ENCODE measurements at regions not wholly inside any gene's neighbourhood (a gene's known extent, or its start where the extent isn't known, plus 50 kb on each side); places are given as distances from the start of the nearest gene placed in this dataset.
"Not testable (repeated sequence)": the region's sequence is repeated elsewhere in the genome, so short reads cannot be mapped to it uniquely, and the experiment has no call there.

DNA sequence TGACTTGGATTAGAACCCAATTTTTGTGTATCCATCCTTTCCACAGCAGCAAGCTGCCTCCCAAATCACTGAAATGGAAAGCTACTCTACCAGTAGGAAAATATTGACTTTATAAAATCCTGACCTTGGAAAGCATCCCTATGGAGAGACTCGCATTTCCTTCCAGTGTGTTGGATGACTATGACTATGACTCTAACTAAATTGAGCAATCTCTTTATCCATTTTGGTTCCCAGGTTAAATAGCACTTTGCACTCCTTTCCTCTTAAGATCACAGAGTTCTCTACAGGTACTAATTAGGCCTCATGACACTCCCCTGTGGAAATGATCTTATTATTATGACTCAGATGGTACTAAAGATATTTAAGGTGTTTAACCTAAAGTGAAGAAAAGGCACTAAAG is 431.8 kb downstream of the PPARGC1A start:
- Mint-ChIP-seq H3K9me3 (peaks cover 18% of the 10 kb centered on the region), H3K27ac (no peak overlapping the region), H3K4me1 (ENCODE audit: low read depth) (no peaks in the 10 kb centered on the region), H3K4me3 (no peak overlapping the region), H3K36me3 (ENCODE audit: low read depth) (no peaks in the 10 kb centered on the region), H3K27me3 (no peaks in the 10 kb centered on the region)
- intact Hi-C loops (cut with micrococcal nuclease), result no loop called here

DNA sequence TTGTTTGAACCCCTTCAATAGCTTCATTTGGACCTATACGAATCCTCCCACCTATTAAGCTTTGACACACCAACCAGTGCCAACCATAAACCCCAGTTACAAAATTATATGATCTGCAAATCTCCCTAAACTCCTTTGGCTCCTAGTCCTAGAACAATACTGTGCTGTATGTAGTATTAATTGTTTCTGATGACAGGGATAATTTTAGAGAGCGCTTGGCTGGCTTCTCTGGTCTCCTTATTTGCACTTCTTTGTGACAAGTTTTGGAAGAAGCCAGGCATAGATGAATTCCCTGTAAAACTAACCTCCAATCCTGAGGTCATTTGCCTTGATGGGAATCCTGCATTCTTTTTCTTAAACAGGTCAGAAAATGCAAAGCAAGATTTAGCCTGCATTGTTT is 433.0 kb downstream of the PPARGC1A start:
- Mint-ChIP-seq H3K36me3 (ENCODE audit: low read depth) (no peaks in the 10 kb centered on the region), H3K9me3 (peaks cover 18% of the 10 kb centered on the region), H3K4me3 (no peak overlapping the region), H3K27me3 (no peaks in the 10 kb centered on the region), H3K4me1 (ENCODE audit: low read depth) (no peaks in the 10 kb centered on the region), H3K27ac (no peak overlapping the region)
- intact Hi-C loops (cut with micrococcal nuclease), result no loop called here

DNA sequence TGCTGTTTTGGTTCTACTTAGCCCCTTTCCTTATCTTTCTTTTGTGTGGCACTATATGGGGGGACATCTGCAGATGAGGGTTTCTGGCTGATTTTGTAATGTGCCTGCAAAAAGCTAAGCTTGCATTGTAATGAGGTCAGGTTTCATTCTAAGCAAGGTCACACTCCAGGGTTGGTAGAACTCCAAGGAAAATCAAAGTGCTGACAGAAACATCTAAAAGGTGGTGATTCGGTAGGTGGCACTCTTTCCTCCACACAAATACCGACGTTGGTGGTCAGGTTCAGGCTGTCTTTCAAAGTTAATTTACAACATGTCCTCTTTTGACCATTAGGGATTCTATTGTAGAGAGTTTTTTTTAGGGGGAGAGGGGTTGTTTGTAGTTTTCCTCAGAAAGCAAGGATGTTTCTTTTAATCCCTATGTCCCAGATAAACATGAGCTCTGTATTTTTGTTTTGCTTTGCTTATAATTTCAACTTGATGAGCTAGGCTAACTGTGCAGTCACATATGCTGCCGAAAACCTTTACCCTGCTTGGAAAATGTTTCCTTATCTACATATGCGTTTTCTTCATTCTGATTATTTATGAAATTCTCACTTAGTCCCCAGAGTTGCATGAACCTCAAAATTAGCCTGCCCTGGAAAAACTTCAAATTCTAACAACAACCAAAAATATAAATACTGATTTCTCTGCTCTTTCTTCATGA is 434.2 kb downstream of the PPARGC1A start:
- Mint-ChIP-seq H3K4me1 (ENCODE audit: low read depth) (no peaks in the 10 kb centered on the region), H3K27ac (no peak overlapping the region)
- intact Hi-C loops (cut with micrococcal nuclease), result no loop called here

DNA sequence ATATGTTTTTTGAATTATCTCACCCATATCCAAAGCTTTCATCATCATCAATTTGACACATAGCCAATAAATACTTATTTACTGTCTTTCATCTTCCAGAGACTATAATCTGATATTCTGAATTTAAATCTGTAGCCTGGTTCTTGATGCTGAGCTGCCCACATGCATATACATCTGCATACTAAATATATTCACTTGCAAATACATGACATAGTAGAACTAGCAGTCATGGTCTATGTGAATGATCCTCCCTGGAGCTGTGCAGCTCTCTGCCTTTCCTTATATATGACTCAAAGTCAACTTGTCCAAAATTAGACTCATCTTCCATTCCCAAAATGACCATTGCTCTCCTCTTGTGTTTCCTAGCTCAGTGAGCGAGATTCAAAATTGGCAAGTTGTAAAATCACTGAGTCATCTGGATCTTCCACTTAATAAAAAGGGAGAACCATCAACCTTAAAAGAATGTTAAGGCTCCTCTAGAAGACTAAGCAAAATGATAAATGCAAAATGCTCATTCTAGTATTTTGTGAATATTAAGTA is 448.2 kb downstream of the PPARGC1A start:
- Mint-ChIP-seq H3K9me3 (no peaks in the 10 kb centered on the region), H3K36me3 (ENCODE audit: low read depth) (no peaks in the 10 kb centered on the region), H3K4me3 (no peak overlapping the region), H3K27ac (no peak overlapping the region), H3K4me1 (ENCODE audit: low read depth) (no peaks in the 10 kb centered on the region), H3K27me3 (no peaks in the 10 kb centered on the region)
- intact Hi-C loops (cut with micrococcal nuclease), result no loop called here

More for the DNA sequence above, 434.2 kb downstream of the PPARGC1A start:
- Mint-ChIP-seq H3K36me3 (ENCODE audit: low read depth) (no peaks in the 10 kb centered on the region), H3K4me3 (no peak overlapping the region), H3K27me3 (no peaks in the 10 kb centered on the region), H3K9me3 (peaks cover 18% of the 10 kb centered on the region)

DNA sequence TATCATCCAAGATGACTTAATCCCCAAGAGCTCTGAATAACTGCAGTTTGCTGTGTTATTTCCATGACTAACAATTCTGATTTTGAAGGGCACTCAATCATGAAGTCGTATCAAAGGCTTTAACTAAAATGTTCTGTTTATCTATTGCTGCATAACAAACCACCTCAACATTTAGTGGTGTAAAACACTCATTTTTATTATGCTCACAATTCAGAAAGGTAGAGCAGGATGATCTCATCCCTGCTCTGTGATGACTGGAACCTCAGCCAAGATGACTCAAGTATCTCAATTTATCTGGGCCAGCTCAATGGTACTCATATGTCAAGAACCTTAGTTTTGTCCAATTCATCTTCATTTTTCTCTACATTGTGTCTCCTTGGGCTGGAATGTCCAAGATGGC is 451.1 kb downstream of the PPARGC1A start:
- Mint-ChIP-seq H3K4me1 (ENCODE audit: low read depth) (no peaks in the 10 kb centered on the region), H3K4me3 (no peak overlapping the region), H3K27me3 (no peaks in the 10 kb centered on the region), H3K36me3 (ENCODE audit: low read depth) (no peaks in the 10 kb centered on the region), H3K27ac (no peak overlapping the region), H3K9me3 (no peaks in the 10 kb centered on the region)
- intact Hi-C loops (cut with micrococcal nuclease), result no loop called here

DNA sequence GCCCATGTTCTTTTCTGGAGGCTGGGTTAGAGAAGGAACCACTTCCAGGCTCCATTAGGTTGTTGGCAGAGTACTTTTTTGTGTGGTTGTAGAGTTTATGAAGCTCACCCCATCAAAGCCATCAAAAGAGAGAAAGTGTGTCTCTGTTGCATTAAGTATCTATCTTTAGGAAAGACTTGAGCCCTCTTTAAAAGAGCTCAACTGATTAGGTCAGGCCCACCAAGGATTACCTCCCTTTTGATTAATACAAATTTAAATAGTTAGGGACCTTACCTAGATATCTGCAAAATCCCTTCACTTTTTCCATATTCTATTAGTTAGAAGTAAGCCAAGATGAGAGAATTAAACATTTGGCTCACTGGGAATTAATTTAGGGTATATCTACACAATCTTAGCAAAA is 460.4 kb downstream of the PPARGC1A start:
- H3K4me1 Mint-ChIP-seq (ENCODE audit: low read depth), result no peaks in the 10 kb centered on the region
- no peaks in the 10 kb centered on the region for H3K9me3 Mint-ChIP-seq
- H3K27me3 Mint-ChIP-seq, result no peaks in the 10 kb centered on the region
- intact Hi-C loops (cut with micrococcal nuclease), result no loop called here
- H3K27ac Mint-ChIP-seq, result no peak overlapping the region
- H3K4me3 Mint-ChIP-seq, result no peak overlapping the region
- H3K36me3 Mint-ChIP-seq (ENCODE audit: low read depth), result no peaks in the 10 kb centered on the region

DNA sequence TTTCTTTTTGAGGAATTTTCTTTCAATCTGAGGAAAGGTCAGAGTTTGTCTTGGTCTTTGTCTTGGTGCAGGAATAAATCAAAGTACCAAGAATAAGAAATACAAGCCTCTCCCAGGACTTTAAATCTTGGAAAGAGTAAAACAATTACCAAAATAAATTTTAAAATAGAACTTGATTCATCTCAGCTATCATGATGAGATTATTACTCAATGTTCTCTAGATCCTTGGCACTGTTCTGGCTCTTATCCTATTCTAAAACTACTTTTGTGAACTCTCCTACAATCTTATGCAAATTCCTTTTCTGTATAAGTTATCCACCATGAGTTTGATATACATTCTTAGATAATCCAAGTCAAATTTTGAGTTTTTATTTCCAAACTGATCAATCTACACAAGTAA is 464.3 kb downstream of the PPARGC1A start:
- Mint-ChIP-seq H3K9me3 (peaks cover 7% of the 10 kb centered on the region), H3K27me3 (no peaks in the 10 kb centered on the region), H3K4me3 (no peak overlapping the region), H3K27ac (no peak overlapping the region), H3K4me1 (ENCODE audit: low read depth) (no peaks in the 10 kb centered on the region), H3K36me3 (ENCODE audit: low read depth) (no peaks in the 10 kb centered on the region)
- intact Hi-C loops (cut with micrococcal nuclease), result no loop called here

DNA sequence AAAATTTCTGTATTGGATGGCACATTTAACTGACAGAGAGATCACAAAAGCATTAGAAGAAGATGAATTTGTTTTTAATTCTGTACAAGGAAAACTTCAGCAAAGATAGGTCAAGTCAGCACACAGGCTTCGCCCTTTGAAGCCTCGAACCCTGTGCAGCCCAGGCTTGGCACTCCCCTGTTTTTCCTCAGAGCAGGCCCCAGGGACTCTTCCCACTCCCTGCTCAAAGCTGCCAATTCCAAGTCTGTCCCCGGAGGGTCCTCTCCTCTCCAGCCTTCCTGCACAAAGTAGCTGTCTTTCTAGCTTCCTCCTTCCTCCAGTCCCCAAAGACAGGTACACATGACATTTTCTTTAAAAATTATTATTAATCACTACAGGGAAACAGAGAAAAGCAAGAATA is 466.3 kb downstream of the PPARGC1A start:
- H3K27me3 Mint-ChIP-seq, result no peaks in the 10 kb centered on the region
- intact Hi-C loops (cut with micrococcal nuclease), result no loop called here
- no peak overlapping the region for H3K27ac Mint-ChIP-seq
- no peak overlapping the region for H3K4me3 Mint-ChIP-seq
- no peaks in the 10 kb centered on the region for H3K36me3 Mint-ChIP-seq (ENCODE audit: low read depth)
- peaks cover 7% of the 10 kb centered on the region for H3K9me3 Mint-ChIP-seq
- no peaks in the 10 kb centered on the region for H3K4me1 Mint-ChIP-seq (ENCODE audit: low read depth)

DNA sequence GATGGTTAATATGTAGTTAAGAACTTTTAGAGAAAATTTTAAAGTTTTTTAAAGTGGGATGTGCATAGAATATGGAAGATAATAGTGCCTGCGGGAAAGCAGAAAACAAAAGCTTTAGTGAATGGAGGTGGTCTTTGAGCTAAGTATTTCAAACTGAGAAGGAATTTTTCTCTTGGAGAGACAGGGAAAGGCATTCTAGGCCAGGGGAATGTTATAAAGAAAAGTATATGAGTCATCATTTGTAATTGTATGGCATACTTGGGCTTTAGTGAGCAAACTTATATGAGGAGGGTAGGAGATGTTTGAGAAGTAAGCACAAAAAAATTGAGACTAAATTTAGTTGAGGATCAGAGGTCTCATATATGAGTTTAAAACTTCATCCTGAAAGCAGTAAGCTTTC is 467.0 kb downstream of the PPARGC1A start:
- Mint-ChIP-seq H3K9me3 (peaks cover 7% of the 10 kb centered on the region), H3K4me1 (ENCODE audit: low read depth) (no peaks in the 10 kb centered on the region), H3K27ac (no peak overlapping the region), H3K36me3 (ENCODE audit: low read depth) (no peaks in the 10 kb centered on the region), H3K27me3 (no peaks in the 10 kb centered on the region), H3K4me3 (no peak overlapping the region)
- intact Hi-C loops (cut with micrococcal nuclease), result no loop called here

DNA sequence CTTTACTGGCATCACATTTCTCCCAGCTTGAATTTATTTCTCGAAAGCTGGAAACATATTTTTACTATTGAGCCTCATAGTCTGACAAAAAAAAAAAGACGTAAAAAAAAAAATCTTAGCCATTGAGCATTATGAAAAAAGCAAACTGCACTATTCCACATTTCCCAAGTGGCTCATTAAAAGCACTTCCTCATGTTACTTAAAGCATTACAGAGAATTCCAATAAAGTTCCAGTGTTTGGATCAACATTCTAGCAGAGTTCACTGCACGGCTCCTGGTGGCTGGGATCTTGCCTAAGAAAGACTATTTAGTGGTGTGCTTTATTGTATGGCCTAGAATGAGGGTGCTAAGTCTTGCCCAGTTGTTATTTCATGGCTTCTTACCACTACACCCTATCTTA is 476.2 kb downstream of the PPARGC1A start:
- no peak overlapping the region for H3K27ac Mint-ChIP-seq
- peaks cover 6% of the 10 kb centered on the region for H3K9me3 Mint-ChIP-seq
- H3K4me3 Mint-ChIP-seq, result no peak overlapping the region
- intact Hi-C loops (cut with micrococcal nuclease), result no loop called here
- no peaks in the 10 kb centered on the region for H3K27me3 Mint-ChIP-seq
- no peaks in the 10 kb centered on the region for H3K36me3 Mint-ChIP-seq (ENCODE audit: low read depth)
- H3K4me1 Mint-ChIP-seq (ENCODE audit: low read depth), result no peaks in the 10 kb centered on the region

DNA sequence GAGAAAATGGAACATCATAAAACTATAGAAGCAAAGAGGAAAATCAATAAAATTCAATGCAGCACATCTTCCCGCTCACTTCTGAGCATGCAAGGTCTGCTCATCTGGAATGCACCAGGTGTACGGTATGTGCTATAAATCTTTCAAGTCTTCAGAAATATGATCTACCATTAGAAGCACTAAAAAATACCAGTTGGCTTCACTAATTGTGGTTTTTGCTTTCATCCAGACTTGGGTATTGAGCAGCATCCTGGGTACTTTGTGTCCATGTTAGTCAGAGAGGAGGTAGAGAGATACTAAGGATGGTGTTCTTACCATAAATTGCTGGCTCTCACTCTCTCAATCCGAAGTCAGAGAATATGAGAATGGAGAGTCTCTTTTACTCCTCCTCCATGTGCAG is 477.1 kb downstream of the PPARGC1A start:
- no peaks in the 10 kb centered on the region for H3K27me3 Mint-ChIP-seq
- no peaks in the 10 kb centered on the region for H3K4me1 Mint-ChIP-seq (ENCODE audit: low read depth)
- H3K4me3 Mint-ChIP-seq, result no peak overlapping the region
- intact Hi-C loops (cut with micrococcal nuclease), result no loop called here
- H3K9me3 Mint-ChIP-seq, result peaks cover 6% of the 10 kb centered on the region
- no peaks in the 10 kb centered on the region for H3K36me3 Mint-ChIP-seq (ENCODE audit: low read depth)
- no peak overlapping the region for H3K27ac Mint-ChIP-seq

DNA sequence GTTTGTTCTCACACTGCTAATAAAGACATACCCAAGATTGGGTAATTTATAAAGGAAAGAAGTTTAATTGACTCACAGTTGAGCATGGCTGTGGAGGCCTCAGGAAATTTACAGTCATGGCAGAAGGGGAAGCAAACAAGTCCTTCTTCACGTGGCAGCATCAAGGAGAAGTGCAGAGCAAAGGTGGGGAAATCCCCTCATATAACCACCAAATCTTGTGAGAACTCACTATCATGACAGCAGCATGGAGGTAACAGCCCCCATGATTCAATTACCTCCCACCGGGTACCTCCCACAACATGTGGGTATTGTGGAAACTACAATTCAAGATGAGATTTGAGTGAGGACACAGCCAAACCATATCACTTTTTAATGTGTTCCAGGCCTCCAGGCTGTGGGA is 480.9 kb downstream of the PPARGC1A start:
- H3K4me1 Mint-ChIP-seq (ENCODE audit: low read depth); H3K36me3 Mint-ChIP-seq (ENCODE audit: low read depth); H3K27me3 Mint-ChIP-seq; H3K27ac Mint-ChIP-seq; intact Hi-C loops (cut with micrococcal nuclease); H3K4me3 Mint-ChIP-seq: not testable (repeated sequence)
- peaks cover 15% of the 10 kb centered on the region for H3K9me3 Mint-ChIP-seq

DNA sequence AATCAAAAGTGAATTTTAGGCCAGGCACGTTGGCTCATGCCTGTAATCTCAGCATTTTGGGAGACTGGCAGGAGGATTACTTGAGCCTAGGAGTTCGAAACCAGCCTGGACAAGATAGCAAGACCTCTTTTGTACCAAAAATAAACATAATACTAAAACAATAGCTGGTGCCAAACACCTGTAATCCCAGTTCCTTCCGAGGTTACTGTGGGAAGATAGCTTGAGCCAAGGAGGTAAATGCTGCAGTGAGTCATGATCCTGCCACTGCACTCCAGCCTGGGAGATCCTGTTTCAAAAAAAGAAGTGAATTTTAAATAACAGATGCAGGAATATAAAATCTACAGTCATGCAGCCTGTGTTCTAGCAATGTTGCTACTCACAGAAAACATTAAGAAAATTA is 488.3 kb downstream of the PPARGC1A start:
- peaks cover 13% of the 10 kb centered on the region for H3K9me3 Mint-ChIP-seq
- H3K27ac Mint-ChIP-seq, result no peak overlapping the region
- no peak overlapping the region for H3K4me3 Mint-ChIP-seq
- intact Hi-C loops (cut with micrococcal nuclease), result no loop called here
- no peaks in the 10 kb centered on the region for H3K27me3 Mint-ChIP-seq
- no peaks in the 10 kb centered on the region for H3K4me1 Mint-ChIP-seq (ENCODE audit: low read depth)
- H3K36me3 Mint-ChIP-seq (ENCODE audit: low read depth), result no peaks in the 10 kb centered on the region

DNA sequence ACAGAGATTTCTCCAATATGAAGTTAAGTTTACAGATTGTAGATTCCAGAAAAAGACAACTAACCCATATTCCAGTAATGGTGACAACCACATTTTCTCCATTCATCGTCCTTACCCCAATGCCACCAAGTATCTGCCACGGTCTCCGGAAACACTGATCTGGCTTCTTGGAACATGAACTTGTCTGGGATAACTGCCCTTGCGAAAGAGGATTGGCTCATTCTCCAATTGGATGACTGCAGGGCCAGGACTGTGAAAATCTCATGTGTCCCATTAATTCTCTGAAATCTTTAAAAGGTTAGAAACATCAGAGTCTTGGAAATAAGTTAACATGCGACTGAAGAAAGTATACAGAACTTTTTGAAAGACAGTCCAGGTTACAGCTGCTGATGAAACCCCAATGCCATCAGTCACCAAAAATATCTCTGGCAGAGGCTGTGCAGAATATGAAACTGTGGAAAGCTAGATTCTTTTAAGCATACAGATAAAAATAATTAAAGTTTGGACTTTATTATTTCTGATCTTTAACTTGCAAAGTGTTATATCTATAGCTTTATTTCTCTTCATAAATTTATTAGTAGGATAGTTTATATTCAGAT is 496.9 kb downstream of the PPARGC1A start:
- no peaks in the 10 kb centered on the region for H3K27me3 Mint-ChIP-seq
- H3K4me1 Mint-ChIP-seq (ENCODE audit: low read depth), result no peaks in the 10 kb centered on the region
- no peaks in the 10 kb centered on the region for H3K36me3 Mint-ChIP-seq (ENCODE audit: low read depth)
- intact Hi-C loops (cut with micrococcal nuclease), result no loop called here
- H3K4me3 Mint-ChIP-seq, result no peak overlapping the region
- peaks cover 6% of the 10 kb centered on the region for H3K9me3 Mint-ChIP-seq
- H3K27ac Mint-ChIP-seq, result no peak overlapping the region

DNA sequence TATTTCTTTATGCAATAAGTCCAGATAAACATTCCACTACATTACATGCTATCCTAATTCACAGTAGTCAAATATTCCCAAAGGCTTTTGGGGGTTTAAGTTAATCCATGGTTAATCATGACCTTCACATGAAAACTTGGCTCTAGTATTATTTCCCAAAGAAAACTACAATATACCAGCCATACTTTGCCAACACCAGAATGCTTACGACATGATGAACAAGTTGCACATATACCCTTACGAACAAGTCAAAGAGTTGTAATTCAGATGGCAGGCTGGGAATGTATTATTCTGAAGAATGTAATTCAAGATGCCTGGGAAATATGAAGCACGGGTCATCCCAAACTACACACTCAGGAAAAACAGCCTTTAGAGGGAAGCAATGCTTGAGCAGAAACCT is 499.6 kb downstream of the PPARGC1A start:
- H3K36me3 Mint-ChIP-seq (ENCODE audit: low read depth), result no peaks in the 10 kb centered on the region
- no peaks in the 10 kb centered on the region for H3K27me3 Mint-ChIP-seq
- no peak overlapping the region for H3K4me3 Mint-ChIP-seq
- H3K4me1 Mint-ChIP-seq (ENCODE audit: low read depth), result no peaks in the 10 kb centered on the region
- no peaks in the 10 kb centered on the region for H3K9me3 Mint-ChIP-seq
- intact Hi-C loops (cut with micrococcal nuclease), result no loop called here
- no peak overlapping the region for H3K27ac Mint-ChIP-seq
